ENCODE measurements at regions not wholly inside any gene's neighbourhood (a gene's known extent, or its start where the extent isn't known, plus 50 kb on each side); places are given as distances from the start of the nearest gene placed in this dataset.

DNA sequence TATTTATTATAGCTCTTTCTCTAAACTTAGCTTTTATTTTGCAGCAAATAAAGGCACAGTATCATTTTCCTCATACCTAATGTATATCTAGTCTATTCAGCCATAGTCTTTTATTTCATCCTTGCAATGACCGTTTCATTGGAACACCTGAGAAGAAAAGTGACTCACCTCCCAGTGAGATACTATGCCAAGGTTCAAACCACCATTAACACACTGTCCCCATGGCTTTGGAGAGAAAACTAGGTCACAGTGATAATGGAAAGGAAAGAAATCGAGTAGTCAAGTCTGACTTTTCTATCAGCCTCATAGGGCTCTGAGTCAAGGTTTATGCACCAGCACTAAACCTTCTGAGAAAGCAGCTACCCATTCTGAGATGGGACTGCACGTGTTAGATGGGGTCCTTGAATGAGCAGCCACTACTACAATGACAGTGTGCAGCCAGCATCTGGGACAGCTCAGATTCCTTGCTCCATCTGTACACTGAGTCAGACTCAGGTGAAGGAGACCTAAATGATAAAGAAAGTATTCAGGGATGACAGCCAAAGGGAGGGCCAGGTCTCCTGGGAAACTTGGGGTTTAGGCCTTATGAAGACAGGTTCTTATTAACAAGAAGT is 971.1 kb upstream of the ACVR2A start:
- no peak overlapping the region for H3K27ac ChIP-seq
- TF ChIP-seq, protein P1, sequence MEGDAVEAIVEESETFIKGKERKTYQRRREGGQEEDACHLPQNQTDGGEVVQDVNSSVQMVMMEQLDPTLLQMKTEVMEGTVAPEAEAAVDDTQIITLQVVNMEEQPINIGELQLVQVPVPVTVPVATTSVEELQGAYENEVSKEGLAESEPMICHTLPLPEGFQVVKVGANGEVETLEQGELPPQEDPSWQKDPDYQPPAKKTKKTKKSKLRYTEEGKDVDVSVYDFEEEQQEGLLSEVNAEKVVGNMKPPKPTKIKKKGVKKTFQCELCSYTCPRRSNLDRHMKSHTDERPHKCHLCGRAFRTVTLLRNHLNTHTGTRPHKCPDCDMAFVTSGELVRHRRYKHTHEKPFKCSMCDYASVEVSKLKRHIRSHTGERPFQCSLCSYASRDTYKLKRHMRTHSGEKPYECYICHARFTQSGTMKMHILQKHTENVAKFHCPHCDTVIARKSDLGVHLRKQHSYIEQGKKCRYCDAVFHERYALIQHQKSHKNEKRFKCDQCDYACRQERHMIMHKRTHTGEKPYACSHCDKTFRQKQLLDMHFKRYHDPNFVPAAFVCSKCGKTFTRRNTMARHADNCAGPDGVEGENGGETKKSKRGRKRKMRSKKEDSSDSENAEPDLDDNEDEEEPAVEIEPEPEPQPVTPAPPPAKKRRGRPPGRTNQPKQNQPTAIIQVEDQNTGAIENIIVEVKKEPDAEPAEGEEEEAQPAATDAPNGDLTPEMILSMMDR (IDR thresholded peaks at IDR 0.05), result no peak
- no peak for TF ChIP-seq POLR2A (IDR thresholded peaks at IDR 0.05)
- intact Hi-C loops (cut with DNase I; ENCODE audit: low total_unique reads), result no loop called here

DNA sequence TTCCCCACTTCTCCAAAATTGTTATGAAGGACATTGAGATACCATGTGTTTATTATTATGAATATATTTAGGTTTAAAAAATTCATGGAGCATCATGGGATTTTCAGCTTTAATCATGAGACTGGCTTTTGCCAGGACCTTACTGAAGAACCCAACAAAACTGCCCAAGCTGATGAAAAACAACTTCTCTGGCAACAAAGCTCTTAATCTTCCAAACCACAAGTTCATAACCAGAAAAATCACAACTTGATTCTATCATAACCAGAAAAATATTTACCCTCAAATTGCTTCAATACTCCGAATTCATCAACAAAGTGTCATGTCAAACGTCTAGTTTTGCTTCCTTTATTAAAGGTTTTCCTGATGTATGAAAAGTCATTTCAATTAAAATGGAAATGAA is 971.8 kb upstream of the ACVR2A start:
- H3K4me1 ChIP-seq, result no peaks in the 10 kb centered on the region
- H3K27ac ChIP-seq, result no peak overlapping the region
- no peaks in the 10 kb centered on the region for H3K36me3 ChIP-seq
- no peaks in the 10 kb centered on the region for H3K9me3 ChIP-seq
- TF ChIP-seq, protein P1 (IDR thresholded peaks at IDR 0.05), result no peak
- TF ChIP-seq POLR2A (IDR thresholded peaks at IDR 0.05), result no peak
- H3K4me3 ChIP-seq, result no peak overlapping the region
- intact Hi-C loops (cut with DNase I; ENCODE audit: low total_unique reads), result no loop called here
- H3K27me3 ChIP-seq, result no peaks in the 10 kb centered on the region
- no peak for DNase-seq

More for the DNA sequence above, 971.1 kb upstream of the ACVR2A start:
- no peak for DNase-seq
- Histone ChIP-seq H3K27me3 (no peaks in the 10 kb centered on the region), H3K36me3 (no peaks in the 10 kb centered on the region), H3K4me3 (no peak overlapping the region), H3K4me1 (no peaks in the 10 kb centered on the region), H3K9me3 (no peaks in the 10 kb centered on the region)

DNA sequence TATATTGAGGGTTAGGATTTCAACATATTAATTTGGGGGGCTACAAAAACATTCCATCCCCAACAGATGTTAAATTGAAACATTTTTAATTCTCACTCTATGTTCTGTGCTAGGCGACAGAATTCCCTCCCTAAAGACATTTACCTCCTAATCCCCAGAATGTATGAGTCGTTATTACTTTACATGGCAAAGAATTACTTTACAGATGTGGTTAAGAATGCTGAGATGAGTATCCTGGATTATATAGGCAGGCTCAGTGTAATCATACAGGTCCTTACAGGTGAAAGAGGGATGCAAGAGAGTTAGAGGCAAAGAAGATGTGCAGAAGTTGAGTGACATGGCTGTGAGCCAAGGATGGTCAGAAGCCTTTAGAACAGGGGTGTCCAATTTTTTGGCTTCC is 974.1 kb upstream of the ACVR2A start:
- no peaks in the 10 kb centered on the region for H3K9me3 ChIP-seq
- H3K27ac ChIP-seq, result no peak overlapping the region
- intact Hi-C loops (cut with DNase I; ENCODE audit: low total_unique reads), result no loop called here
- H3K4me1 ChIP-seq, result no peaks in the 10 kb centered on the region
- no peak for TF ChIP-seq POLR2A (IDR thresholded peaks at IDR 0.05)
- TF ChIP-seq, protein P1 (IDR thresholded peaks at IDR 0.05), result no peak
- H3K36me3 ChIP-seq, result no peaks in the 10 kb centered on the region
- DNase-seq, result no peak
- H3K4me3 ChIP-seq, result no peak overlapping the region
- no peaks in the 10 kb centered on the region for H3K27me3 ChIP-seq

DNA sequence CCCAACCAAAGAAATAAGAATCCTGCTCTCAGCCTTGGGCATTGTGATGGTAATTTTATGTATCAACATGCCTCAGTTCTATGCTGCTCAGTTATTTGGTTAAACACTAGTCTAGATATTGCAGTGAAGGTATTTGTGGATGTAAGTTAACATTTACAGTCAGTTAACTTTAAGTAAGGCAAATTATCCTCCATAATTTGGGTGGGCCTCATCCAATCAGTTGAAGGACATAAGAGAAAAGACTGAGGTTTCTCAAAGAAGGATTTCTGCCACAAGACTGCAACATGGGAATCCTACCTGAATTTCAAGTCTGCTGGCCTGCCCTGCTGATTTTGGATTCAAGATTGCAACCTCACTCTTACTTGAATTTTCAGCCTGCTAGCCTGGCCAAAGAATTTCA is 975.5 kb upstream of the ACVR2A start:
- H3K9me3 ChIP-seq, result no peaks in the 10 kb centered on the region
- intact Hi-C loops (cut with DNase I; ENCODE audit: low total_unique reads), result no loop called here
- TF ChIP-seq, protein P1 (IDR thresholded peaks at IDR 0.05), result no peak
- no peak for TF ChIP-seq POLR2A (IDR thresholded peaks at IDR 0.05)
- no peak overlapping the region for H3K4me3 ChIP-seq
- DNase-seq, result no peak
- H3K27me3 ChIP-seq, result no peaks in the 10 kb centered on the region
- H3K27ac ChIP-seq, result no peak overlapping the region
- no peaks in the 10 kb centered on the region for H3K4me1 ChIP-seq
- H3K36me3 ChIP-seq, result no peaks in the 10 kb centered on the region

DNA sequence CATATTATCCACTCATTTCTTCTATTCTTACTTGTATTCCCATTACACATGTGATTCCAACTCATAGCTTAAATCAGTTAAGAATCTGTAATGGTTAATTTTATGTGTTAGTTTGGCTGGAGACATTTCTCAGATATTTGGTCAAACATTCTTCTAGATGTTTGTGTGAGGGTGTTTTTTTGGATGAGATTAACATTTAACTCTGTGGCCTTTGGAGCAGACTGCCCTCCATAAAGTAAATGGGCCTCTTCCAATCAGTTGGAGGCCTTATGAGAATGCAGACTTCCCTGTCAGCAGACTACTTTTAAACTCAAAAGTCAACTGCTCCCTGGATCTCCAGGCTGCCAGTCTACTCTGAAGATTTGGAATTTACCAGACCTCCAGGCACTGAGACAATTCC is 976.8 kb upstream of the ACVR2A start:
- no peaks in the 10 kb centered on the region for H3K9me3 ChIP-seq
- no peak overlapping the region for H3K27ac ChIP-seq
- no peaks in the 10 kb centered on the region for H3K27me3 ChIP-seq
- no peaks in the 10 kb centered on the region for H3K4me1 ChIP-seq
- DNase-seq, result no peak
- intact Hi-C loops (cut with DNase I; ENCODE audit: low total_unique reads), result no loop called here
- TF ChIP-seq, protein P1 (IDR thresholded peaks at IDR 0.05), result no peak
- TF ChIP-seq POLR2A (IDR thresholded peaks at IDR 0.05), result no peak
- H3K36me3 ChIP-seq, result no peaks in the 10 kb centered on the region
- no peak overlapping the region for H3K4me3 ChIP-seq

Measured in uterus (tissue), 3 donors.